PC-3 (cell line): ENCODE measurements at regions not wholly inside any gene's neighbourhood (a gene's known extent, or its start where the extent isn't known, plus 50 kb on each side); places are given as distances from the start of the nearest gene placed in this dataset.

Experiments
- ATAC-seq: fragments of 200-7000 bp; cut with Tn5 transposase; 2 replicates; pipeline ENCODE4 v1.9.1; 2020; ENCODE audit warnings: mild to moderate bottlenecking, moderate library complexity
- BruUV-seq: library from RNA; stranded (reverse); fragments of 400-500 nt; replicated peaks from 2 replicates; lab custom pipeline; 2021; lab: Mats Ljungman, UMichigan
- CTCF ChIA-PET: fragments of 300-600 bp; sonication (Branson Sonifier 250); formaldehyde crosslinking; loops from one replicate; lab custom pipeline; 2022; ENCODE audit warnings: antibody characterized with exemption; lab: Charles Lee
- POLR2A ChIA-PET: fragments of 300-600 bp; sonication (Branson Sonifier 250); formaldehyde crosslinking; loops from one replicate; lab custom pipeline; 2022; ENCODE audit warnings: antibody characterized with exemption; ENCODE audit not compliant: unreplicated experiment; lab: Charles Lee
- DNase-seq: peaks from one replicate; pipeline ENCODE4 v3.0.0-alpha.2; 2015
- H2AFZ ChIP-seq: fragments of 300-600 bp; sonication (generic); 2 replicates; pipeline ENCODE4 v1.6.0; 2016; ENCODE audit warnings: antibody characterized with exemption, low read length
- H3F3A ChIP-seq: fragments of 300-600 bp; sonication (generic); one replicate; pipeline ENCODE4 v1.6.0; 2017; ENCODE audit warnings: antibody characterized with exemption, low read length, control low read depth, mild to moderate bottlenecking; ENCODE audit not compliant: unreplicated experiment
- H3K27ac ChIP-seq: fragments of 300-600 bp; sonication (generic); 2 replicates; pipeline ENCODE4 v1.5.1; 2016; ENCODE audit warnings: mild to moderate bottlenecking, low read length
- H3K27me3 ChIP-seq: fragments of 300-600 bp; sonication (generic); 2 replicates; pipeline ENCODE4 v1.6.1; 2016; ENCODE audit warnings: low read length, mixed read lengths
- H3K36me3 ChIP-seq: fragments of 300-600 bp; sonication (generic); 2 replicates; pipeline ENCODE4 v1.6.1; 2016; ENCODE audit warnings: low read depth, mixed run types, low read length, mixed read lengths
- H3K4me1 ChIP-seq: fragments of 300-600 bp; sonication (generic); 2 replicates; pipeline ENCODE4 v1.5.1; 2016; ENCODE audit warnings: low read length; ENCODE audit not compliant: insufficient read depth
- H3K4me2 ChIP-seq: fragments of 300-600 bp; sonication (generic); 2 replicates; pipeline ENCODE4 v1.6.0; 2016; ENCODE audit warnings: low read length
- H3K4me3 ChIP-seq: fragments of 300-600 bp; sonication (generic); 2 replicates; pipeline ENCODE4 v1.5.1; 2016; ENCODE audit warnings: mild to moderate bottlenecking, low read length, mixed read lengths
- H3K79me2 ChIP-seq: fragments of 300-600 bp; sonication (generic); 2 replicates; pipeline ENCODE4 v1.6.1; 2017; ENCODE audit warnings: low read length, mixed read lengths
- H3K9ac ChIP-seq: fragments of 300-600 bp; sonication (generic); 2 replicates; pipeline ENCODE4 v1.6.0; 2016; ENCODE audit warnings: mild to moderate bottlenecking, low read length
- H3K9me2 ChIP-seq: fragments of 300-600 bp; sonication (generic); replicated peaks from 2 replicates; pipeline ENCODE4 v1.6.1; 2016; ENCODE audit warnings: mixed run types, low read length, mixed read lengths
- H3K9me3 ChIP-seq: fragments of 300-600 bp; sonication (generic); 2 replicates; pipeline ENCODE4 v1.6.1; 2016; ENCODE audit warnings: low read length, mixed read lengths
- H4K20me1 ChIP-seq: fragments of 300-600 bp; sonication (generic); 2 replicates; pipeline ENCODE4 v1.6.1; 2016; ENCODE audit warnings: low read length, mixed read lengths
- EZH2 ChIP-seq: fragments of 300-600 bp; sonication (generic); IDR thresholded peaks from one replicate; pipeline ENCODE4 v1.6.1; 2017; ENCODE audit warnings: antibody characterized with exemption, mild to moderate bottlenecking, low read length; ENCODE audit not compliant: unreplicated experiment
- EZH2phosphoT487 ChIP-seq: fragments of 300-600 bp; sonication (generic); IDR thresholded peaks from 2 replicates; pipeline ENCODE4 v1.6.1; 2018; ENCODE audit warnings: mild to moderate bottlenecking, antibody characterized with exemption, low read length, borderline replicate concordance
- intact Hi-C: fragments of 100-400 bp; cut with micrococcal nuclease; formaldehyde crosslinking; loops from 2 replicates; pipeline ENCODE4 v1.9.0; 2023
- TF ChIP-seq, protein P1 (sequence below): fragments of 300-600 bp; sonication (generic); conservative IDR thresholded peaks from 2 replicates; pipeline ENCODE4 v1.5.1; 2017; ENCODE audit warnings: antibody characterized with exemption, low read depth, mild to moderate bottlenecking, low read length

DNA sequence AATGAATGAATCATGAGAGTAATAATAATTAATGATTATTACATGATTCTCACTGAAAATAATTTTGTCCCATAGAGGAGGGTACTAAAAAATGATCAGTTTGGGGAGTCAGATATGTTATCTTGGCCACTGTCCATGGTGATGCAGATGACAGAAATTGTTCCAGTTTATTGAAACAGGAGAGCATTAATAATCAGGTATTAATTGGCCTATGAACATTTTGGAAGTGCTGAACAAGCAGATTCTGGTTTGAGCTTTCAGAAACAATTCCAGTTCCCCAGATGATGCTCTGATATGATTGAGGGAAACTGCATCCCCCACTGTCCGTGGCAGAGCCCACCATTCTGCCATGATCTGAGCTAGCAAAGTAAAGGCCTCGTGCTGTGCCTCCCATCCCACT lies 345.2 kb downstream of the ZSWIM6 start:
- no peaks in the 10 kb centered on the region for H3K27me3 ChIP-seq
- no peaks in the 10 kb centered on the region for H3K9me3 ChIP-seq
- no peak overlapping the region for H2AFZ ChIP-seq
- no peaks in the 10 kb centered on the region for H3K9me2 ChIP-seq
- H4K20me1 ChIP-seq: no peaks in the 10 kb centered on the region
- ATAC-seq (no peak), DNase-seq (no peak)
- TF ChIP-seq, protein P1, sequence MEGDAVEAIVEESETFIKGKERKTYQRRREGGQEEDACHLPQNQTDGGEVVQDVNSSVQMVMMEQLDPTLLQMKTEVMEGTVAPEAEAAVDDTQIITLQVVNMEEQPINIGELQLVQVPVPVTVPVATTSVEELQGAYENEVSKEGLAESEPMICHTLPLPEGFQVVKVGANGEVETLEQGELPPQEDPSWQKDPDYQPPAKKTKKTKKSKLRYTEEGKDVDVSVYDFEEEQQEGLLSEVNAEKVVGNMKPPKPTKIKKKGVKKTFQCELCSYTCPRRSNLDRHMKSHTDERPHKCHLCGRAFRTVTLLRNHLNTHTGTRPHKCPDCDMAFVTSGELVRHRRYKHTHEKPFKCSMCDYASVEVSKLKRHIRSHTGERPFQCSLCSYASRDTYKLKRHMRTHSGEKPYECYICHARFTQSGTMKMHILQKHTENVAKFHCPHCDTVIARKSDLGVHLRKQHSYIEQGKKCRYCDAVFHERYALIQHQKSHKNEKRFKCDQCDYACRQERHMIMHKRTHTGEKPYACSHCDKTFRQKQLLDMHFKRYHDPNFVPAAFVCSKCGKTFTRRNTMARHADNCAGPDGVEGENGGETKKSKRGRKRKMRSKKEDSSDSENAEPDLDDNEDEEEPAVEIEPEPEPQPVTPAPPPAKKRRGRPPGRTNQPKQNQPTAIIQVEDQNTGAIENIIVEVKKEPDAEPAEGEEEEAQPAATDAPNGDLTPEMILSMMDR: no peak
- TF ChIP-seq EZH2phosphoT487: no peak
- no peak for TF ChIP-seq EZH2
- H3K9ac ChIP-seq: no peak overlapping the region
- no peak overlapping the region for H3K4me2 ChIP-seq
- H3K4me3 ChIP-seq: no peak overlapping the region
- no TSS peak for BruUV-seq
- H3K36me3 ChIP-seq: no peaks in the 10 kb centered on the region
- H3F3A ChIP-seq: no peaks in the 10 kb centered on the region
- H3K79me2 ChIP-seq: no peaks in the 10 kb centered on the region
- H3K4me1 ChIP-seq: peaks cover 13% of the 10 kb centered on the region
- ChIA-PET POLR2A (no interaction called here), CTCF (no interaction called here)
- intact Hi-C loops: no loop called here
- H3K27ac ChIP-seq: no peak overlapping the region

- ATAC-seq: no peak
- intact Hi-C loops: no loop called here
These were observed 346.9 kb downstream of the ZSWIM6 start for GRCh38 chr5:61678966-61679365.

GRCh38 chr5:61679562-61679961 lies 347.5 kb downstream of the ZSWIM6 start:
- intact Hi-C loops: no loop called here
- H2AFZ ChIP-seq: no peak overlapping the region
- no peak overlapping the region for H3K27ac ChIP-seq
- POLR2A ChIA-PET: no interaction called here
- H3K4me1 ChIP-seq: no peaks in the 10 kb centered on the region
- no peak overlapping the region for H3K4me2 ChIP-seq
- no TSS peak for BruUV-seq
- DNase-seq: no peak
- no peaks in the 10 kb centered on the region for H4K20me1 ChIP-seq
- H3K4me3 ChIP-seq: no peak overlapping the region
- H3K36me3 ChIP-seq: no peaks in the 10 kb centered on the region
- TF ChIP-seq EZH2phosphoT487 (no peak), EZH2 (no peak)
- TF ChIP-seq, protein P1: no peak
- CTCF ChIA-PET: no interaction called here
- H3K9me2 ChIP-seq: no peaks in the 10 kb centered on the region
- ATAC-seq: no peak
- no peaks in the 10 kb centered on the region for H3K27me3 ChIP-seq
- no peaks in the 10 kb centered on the region for H3F3A ChIP-seq
- no peaks in the 10 kb centered on the region for H3K9me3 ChIP-seq
- H3K9ac ChIP-seq: no peak overlapping the region
- H3K79me2 ChIP-seq: no peaks in the 10 kb centered on the region

More at GRCh38 chr5:61678966-61679365, 346.9 kb downstream of the ZSWIM6 start:
- H3K27ac ChIP-seq: no peak overlapping the region
- H3K36me3 ChIP-seq: no peaks in the 10 kb centered on the region
- no peak overlapping the region for H3K9ac ChIP-seq
- H3F3A ChIP-seq: no peaks in the 10 kb centered on the region
- TF ChIP-seq EZH2phosphoT487: no peak
- TF ChIP-seq, protein P1: 0 out of 2 replicates have a peak, but pooled peaks have one; percentile 14
- H3K27me3 ChIP-seq: no peaks in the 10 kb centered on the region
- CTCF ChIA-PET: no interaction called here
- H3K4me3 ChIP-seq: no peak overlapping the region
- no peaks in the 10 kb centered on the region for H4K20me1 ChIP-seq
- H3K4me2 ChIP-seq: no peak overlapping the region
- H3K79me2 ChIP-seq: no peaks in the 10 kb centered on the region
- H3K4me1 ChIP-seq: no peaks in the 10 kb centered on the region
- H3K9me2 ChIP-seq: no peaks in the 10 kb centered on the region
- BruUV-seq: no TSS peak
- DNase-seq: no peak
- POLR2A ChIA-PET: no interaction called here
- no peak overlapping the region for H2AFZ ChIP-seq
- H3K9me3 ChIP-seq: no peaks in the 10 kb centered on the region
